ENCODE measurements at regions not wholly inside any gene's neighbourhood (a gene's known extent, or its start where the extent isn't known, plus 50 kb on each side); places are given as distances from the start of the nearest gene placed in this dataset.

GRCh38 chr15:69963385-69963784, 134.3 kb downstream of the TLE3 start:
- Histone ChIP-seq H3K9me1 (ENCODE audit: insufficient read depth, low read length) (no peaks in the 10 kb centered on the region), H3K4me1 (ENCODE audit: control insufficient read depth, insufficient read depth, low read length) (no peaks in the 10 kb centered on the region)
- TF ChIP-seq POLR2A (IDR thresholded peaks at IDR 0.05; ENCODE audit: low read depth, low read length) = no peak
- TF ChIP-seq RFX5 (IDR thresholded peaks at IDR 0.05; ENCODE audit: low read depth, low read length) = no peak
- TF ChIP-seq CTCF (conservative IDR thresholded peaks at IDR 0.05; ENCODE audit: low read depth, low read length) = no peak
- TF ChIP-seq RAD21 (IDR thresholded peaks at IDR 0.05; ENCODE audit: low read length) = no peak
- TF ChIP-seq CHD1 (IDR thresholded peaks at IDR 0.05; ENCODE audit: low read depth, low read length) = no peak
- no peak for TF ChIP-seq USF2 (IDR thresholded peaks at IDR 0.05; ENCODE audit: low read depth, low read length)
- no peak for TF ChIP-seq CEBPB (IDR thresholded peaks at IDR 0.05; ENCODE audit: low read depth, low read length)
- no peak for TF ChIP-seq NFE2L2 (IDR thresholded peaks at IDR 0.05; ENCODE audit: low read depth, low read length)
- no peak for TF ChIP-seq MAFK (IDR thresholded peaks at IDR 0.05; ENCODE audit: low read depth, low read length)
- no peak for TF ChIP-seq RCOR1 (IDR thresholded peaks at IDR 0.05; ENCODE audit: insufficient replicate concordance, low read length)
- TF ChIP-seq FOS (IDR thresholded peaks at IDR 0.05; ENCODE audit: low read depth, low read length) = no peak

More at GRCh38 chr15:69963385-69963784, 134.3 kb downstream of the TLE3 start:
- Histone ChIP-seq H3K18ac (ENCODE audit: low read depth, low read length) (no peak overlapping the region), H3K27me3 (ENCODE audit: control insufficient read depth, insufficient read depth, low read length) (peaks cover 25% of the 10 kb centered on the region), H3K4me2 (ENCODE audit: low read depth, low read length) (no peak overlapping the region), H4K8ac (ENCODE audit: low read depth in 2 of 2, low read length in 2 of 2) (no peak overlapping the region), H3K56ac (ENCODE audit: extremely low read depth, insufficient read depth, low read length) (no peak overlapping the region), H2BK15ac (ENCODE audit: low read depth, low read length) (no peak overlapping the region), H2AFZ (replicated peaks; ENCODE audit: low read length, poor library complexity) (no peak overlapping the region), H3K23ac (ENCODE audit: low read depth, low read length) (no peak overlapping the region), H3K36me3 (ENCODE audit: control insufficient read depth, insufficient read depth, low read length) (no peaks in the 10 kb centered on the region), H3K79me1 (ENCODE audit: low read depth in 1 of 2, low read length in 2 of 2) (no peaks in the 10 kb centered on the region), H2AK5ac (ENCODE audit: low read depth, low read length) (no peak overlapping the region), H3K4me3 (ENCODE audit: insufficient read depth, low read depth, low read length) (no peak overlapping the region), H4K20me1 (ENCODE audit: insufficient read depth, low read length) (peaks cover 3% of the 10 kb centered on the region; the same call in 1 of the 2 replicates), H2BK20ac (ENCODE audit: low read depth, low read length) (no peak overlapping the region), H3K9me3 (ENCODE audit: control insufficient read depth, insufficient read depth, low read length) (no peaks in the 10 kb centered on the region), H3K9ac (ENCODE audit: low read depth, low read length) (no peak overlapping the region), H2BK120ac (ENCODE audit: low read depth, low read length) (no peak overlapping the region), H4K91ac (ENCODE audit: insufficient read depth, low read depth, low read length) (no peak overlapping the region), H2BK5ac (ENCODE audit: low read depth, low read length, poor library complexity, severe bottlenecking) (no peak overlapping the region), H3K4ac (ENCODE audit: low read depth, low read length) (no peak overlapping the region), H3K14ac (replicated peaks; ENCODE audit: low read depth, low read length) (no peak overlapping the region), H3K27ac (ENCODE audit: insufficient read depth, low read length) (no peak overlapping the region), H2AK9ac (replicated peaks; ENCODE audit: low read depth, low read length, poor library complexity) (no peak overlapping the region), H4K5ac (ENCODE audit: low read depth, low read length) (no peak overlapping the region)
- intact Hi-C loops (cut with micrococcal nuclease) = no loop called here
- ChIA-PET CTCF (no interaction called here), POLR2A (ENCODE audit: unreplicated experiment) (no interaction called here)
- in situ Hi-C loops (cut with MboI; ENCODE audit: low sequenced_read_pairs) = no loop called here
- DNase-seq = no peak
- BruUV-seq (replicated peaks) = no TSS peak
- no peak for ATAC-seq (ENCODE audit: low read depth)
- dilution Hi-C loops (cut with HindIII; ENCODE audit: low sequenced_read_pairs, unreplicated experiment) = no loop called here
